ENCODE measurements at regions not wholly inside any gene's neighbourhood (a gene's known extent, or its start where the extent isn't known, plus 50 kb on each side); places are given as distances from the start of the nearest gene placed in this dataset.

GRCh38 chrX:117538178-117539089, 578.2 kb downstream of the KLHL13 start:
- FAIRE-seq (no peak), DNase-seq (ENCODE audit: insufficient read length, low spot score) (no peak)
- no peak for TF ChIP-seq CTCF (IDR thresholded peaks at IDR 0.05; ENCODE audit: insufficient read depth, missing control alignments)

GRCh38 chrX:117532339-117532738, 584.3 kb downstream of the KLHL13 start:
- FAIRE-seq = no peak
- no peak for DNase-seq (ENCODE audit: insufficient read length, low spot score)
- TF ChIP-seq CTCF (IDR thresholded peaks at IDR 0.05; ENCODE audit: insufficient read depth, missing control alignments) = no peak

GRCh38 chrX:117522725-117523700, 593.6 kb downstream of the KLHL13 start:
- FAIRE-seq (no peak), DNase-seq (ENCODE audit: insufficient read length, low spot score) (no peak)
- TF ChIP-seq CTCF (IDR thresholded peaks at IDR 0.05; ENCODE audit: insufficient read depth, missing control alignments) = no peak

- no peak for TF ChIP-seq CTCF (IDR thresholded peaks at IDR 0.05; ENCODE audit: insufficient read depth, missing control alignments)
- DNase-seq (ENCODE audit: insufficient read length, low spot score) (no peak), FAIRE-seq (no peak)
Measured at GRCh38 chrX:117517994-117518393, 598.6 kb downstream of the KLHL13 start.

GRCh38 chrX:117511379-117511778, 605.2 kb downstream of the KLHL13 start:
- DNase-seq (ENCODE audit: insufficient read length, low spot score) (no peak), FAIRE-seq (no peak)
- no peak for TF ChIP-seq CTCF (IDR thresholded peaks at IDR 0.05; ENCODE audit: insufficient read depth, missing control alignments)

GRCh38 chrX:117510453-117510852, 606.2 kb downstream of the KLHL13 start:
- DNase-seq (ENCODE audit: insufficient read length, low spot score) = no peak
- no peak for FAIRE-seq
- no peak for TF ChIP-seq CTCF (IDR thresholded peaks at IDR 0.05; ENCODE audit: insufficient read depth, missing control alignments)
